NCI-H1105 treated with DMSO at 0.1 percent for 48 hours (cell line): ENCODE measurements at regions not wholly inside any gene's neighbourhood (a gene's known extent, or its start where the extent isn't known, plus 50 kb on each side); places are given as distances from the start of the nearest gene placed in this dataset.
"Not testable (repeated sequence)": the region's sequence is repeated elsewhere in the genome, so short reads cannot be mapped to it uniquely, and the experiment has no call there.

Experiments used
- DNase-seq: peaks from one replicate; lab custom pipeline; 2025; lab: John Stamatoyannopoulos, UW

GRCh38 chr4:104129243-104129642 is 365.5 kb downstream of the CXXC4 start:
- no peak for DNase-seq

- DNase-seq, result no peak
Observed at GRCh38 chr4:104128850-104129213, 365.9 kb downstream of the CXXC4 start.

- DNase-seq, result no peak
Observed at GRCh38 chr4:104128031-104128849, 366.5 kb downstream of the CXXC4 start.

- DNase-seq, result no peak
Observed at GRCh38 chr4:104123021-104123420, 371.7 kb downstream of the CXXC4 start.

- no peak for DNase-seq
Observed at GRCh38 chr4:104117776-104118175, 376.9 kb downstream of the CXXC4 start.

- DNase-seq, result no peak
Observed at GRCh38 chr4:104113850-104114249, 380.8 kb downstream of the CXXC4 start.

GRCh38 chr4:104099141-104099540 is 379.4 kb upstream of the TACR3 start:
- DNase-seq, result no peak

- DNase-seq, result no peak
Observed at GRCh38 chr4:104093247-104093646, 373.5 kb upstream of the TACR3 start.

GRCh38 chr4:104073229-104073628 is 353.4 kb upstream of the TACR3 start:
- no peak for DNase-seq

GRCh38 chr4:104066533-104066932 is 346.7 kb upstream of the TACR3 start:
- no peak for DNase-seq

GRCh38 chr4:104064646-104065577 is 345.1 kb upstream of the TACR3 start:
- peak; percentile 28 for DNase-seq

GRCh38 chr4:104063341-104063740 is 343.6 kb upstream of the TACR3 start:
- DNase-seq, result no peak

- DNase-seq, result no peak
Observed at GRCh38 chr4:104044369-104044768, 324.6 kb upstream of the TACR3 start.

- no peak for DNase-seq
Observed at GRCh38 chr4:104032896-104033295, 313.1 kb upstream of the TACR3 start.

GRCh38 chr4:104025251-104025650 is 305.5 kb upstream of the TACR3 start:
- no peak for DNase-seq

- no peak for DNase-seq
Observed at GRCh38 chr4:104022831-104023230, 303.0 kb upstream of the TACR3 start.

- DNase-seq, result no peak
Observed at GRCh38 chr4:104022226-104022625, 302.4 kb upstream of the TACR3 start.

GRCh38 chr4:104020641-104021040 is 300.9 kb upstream of the TACR3 start:
- DNase-seq, result no peak

- no peak for DNase-seq
Observed at GRCh38 chr4:104017213-104017612, 297.4 kb upstream of the TACR3 start.

- DNase-seq, result peak; percentile 30
Observed at GRCh38 chr4:104015680-104016079, 295.9 kb upstream of the TACR3 start.

GRCh38 chr4:104010722-104011121 is 290.9 kb upstream of the TACR3 start:
- DNase-seq, result no peak

- not testable (repeated sequence) for DNase-seq
Observed at GRCh38 chr4:104002318-104002717, 282.5 kb upstream of the TACR3 start.

GRCh38 chr4:103998756-103999155 is 279.0 kb upstream of the TACR3 start:
- DNase-seq, result no peak
